BE2C (cell line): ENCODE measurements at regions not wholly inside any gene's neighbourhood (a gene's known extent, or its start where the extent isn't known, plus 50 kb on each side); places are given as distances from the start of the nearest gene placed in this dataset.

Source experiments
- DNase-seq: peaks from one replicate; pipeline ENCODE4 v3.0.0-alpha.2; 2020
- H3K27me3 ChIP-seq: fragments of 250-450 bp; sonication (Bioruptor Pico); 2 replicates; pipeline ENCODE4 v1.5.1; 2020; ENCODE audit warnings: mild to moderate bottlenecking
- H3K36me3 ChIP-seq: fragments of 250-450 bp; sonication (Bioruptor Pico); 2 replicates; pipeline ENCODE4 v1.5.1; 2020; ENCODE audit warnings: mild to moderate bottlenecking
- H3K4me1 ChIP-seq: fragments of 250-450 bp; sonication (Bioruptor Pico); 2 replicates; pipeline ENCODE4 v1.5.1; 2020
- H3K4me3 ChIP-seq: 2 replicates; pipeline ENCODE4 v1.5.1; 2011; ENCODE audit warnings: low read depth, low read length
- H3K9me3 ChIP-seq: fragments of 250-450 bp; sonication (Bioruptor Pico); 2 replicates; pipeline ENCODE4 v1.5.1; 2020
- CTCF ChIP-seq: IDR thresholded peaks from 2 replicates; pipeline ENCODE4 v1.5.1; 2012; ENCODE audit warnings: mild to moderate bottlenecking, low read depth, low read length

- no peaks in the 10 kb centered on the region for H3K9me3 ChIP-seq
- no peaks in the 10 kb centered on the region for H3K27me3 ChIP-seq
- TF ChIP-seq CTCF = no peak
- no peak for DNase-seq
- H3K36me3 ChIP-seq = no peaks in the 10 kb centered on the region
- no peak overlapping the region for H3K4me3 ChIP-seq
- H3K4me1 ChIP-seq = peaks cover 6% of the 10 kb centered on the region
These were observed 457.8 kb upstream of the ZNF717 start for GRCh38 chr3:76242886-76243753.

- Histone ChIP-seq H3K9me3 (no peaks in the 10 kb centered on the region), H3K27me3 (no peaks in the 10 kb centered on the region), H3K4me1 (peaks cover 6% of the 10 kb centered on the region), H3K4me3 (no peak overlapping the region), H3K36me3 (no peaks in the 10 kb centered on the region)
- no peak for DNase-seq
- TF ChIP-seq CTCF = no peak
These were observed 459.7 kb upstream of the ZNF717 start for GRCh38 chr3:76245073-76245472.

GRCh38 chr3:76245622-76246021 is 460.3 kb upstream of the ZNF717 start:
- TF ChIP-seq CTCF = no peak

GRCh38 chr3:76264496-76264895 is 479.1 kb upstream of the ZNF717 start:
- no peaks in the 10 kb centered on the region for H3K36me3 ChIP-seq
- no peak for TF ChIP-seq CTCF
- no peaks in the 10 kb centered on the region for H3K9me3 ChIP-seq
- no peak overlapping the region for H3K4me3 ChIP-seq
- no peaks in the 10 kb centered on the region; the same call in 1 of the 2 replicates for H3K4me1 ChIP-seq
- no peaks in the 10 kb centered on the region for H3K27me3 ChIP-seq
- no peak for DNase-seq

More at GRCh38 chr3:76245622-76246021, 460.3 kb upstream of the ZNF717 start:
- Histone ChIP-seq H3K27me3 (no peaks in the 10 kb centered on the region), H3K4me3 (no peak overlapping the region), H3K36me3 (no peaks in the 10 kb centered on the region), H3K9me3 (no peaks in the 10 kb centered on the region), H3K4me1 (peaks cover 6% of the 10 kb centered on the region)
- no peak for DNase-seq

- DNase-seq = no peak
- Histone ChIP-seq H3K4me1 (no peaks in the 10 kb centered on the region; the same call in 1 of the 2 replicates), H3K4me3 (no peak overlapping the region), H3K9me3 (no peaks in the 10 kb centered on the region), H3K27me3 (no peaks in the 10 kb centered on the region), H3K36me3 (no peaks in the 10 kb centered on the region)
- TF ChIP-seq CTCF = no peak
These were observed 479.6 kb upstream of the ZNF717 start for GRCh38 chr3:76264911-76265310.

GRCh38 chr3:76266511-76266910 is 481.2 kb upstream of the ZNF717 start:
- Histone ChIP-seq H3K9me3 (no peaks in the 10 kb centered on the region), H3K27me3 (no peaks in the 10 kb centered on the region), H3K4me3 (no peak overlapping the region), H3K36me3 (no peaks in the 10 kb centered on the region), H3K4me1 (no peaks in the 10 kb centered on the region; the same call in 1 of the 2 replicates)
- TF ChIP-seq CTCF = no peak
- DNase-seq = no peak
